CD4-positive, alpha-beta T cell treated with Interleukin-2 at 100 ng/mL for 4 hours (primary cell): ENCODE measurements at regions not wholly inside any gene's neighbourhood (a gene's known extent, or its start where the extent isn't known, plus 50 kb on each side); places are given as distances from the start of the nearest gene placed in this dataset.
"Not testable (repeated sequence)": the region's sequence is repeated elsewhere in the genome, so short reads cannot be mapped to it uniquely, and the experiment has no call there.

Experiments used
- DNase-seq: peaks from one replicate; pipeline ENCODE4 v3.0.0-alpha.2; 2020; ENCODE audit warnings: low spot score

DNA sequence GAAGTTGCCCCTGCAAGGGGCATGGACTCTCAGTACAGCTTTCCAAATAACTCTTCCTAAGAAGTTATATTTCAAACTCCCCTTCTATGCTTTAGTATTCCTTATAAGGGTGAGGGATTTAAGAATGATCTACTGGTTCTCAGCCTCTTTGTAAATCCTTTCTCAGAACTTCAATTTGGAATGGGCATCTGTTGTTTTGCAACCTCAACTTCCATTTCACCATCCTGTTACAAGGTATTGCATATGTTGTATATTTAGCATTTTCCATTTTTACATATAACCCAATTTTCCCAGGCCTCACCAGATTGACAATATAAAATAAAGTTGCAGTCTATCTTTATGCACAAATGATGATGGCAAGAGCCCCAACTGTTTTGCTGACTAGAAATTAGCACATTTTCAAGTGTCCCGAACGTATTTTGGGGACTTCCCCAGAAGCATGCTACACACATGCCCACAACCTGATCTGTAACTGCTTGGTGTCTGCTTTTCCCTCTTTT lies 154.9 kb upstream of the CARMIL1 start:
- no peak for DNase-seq

DNA sequence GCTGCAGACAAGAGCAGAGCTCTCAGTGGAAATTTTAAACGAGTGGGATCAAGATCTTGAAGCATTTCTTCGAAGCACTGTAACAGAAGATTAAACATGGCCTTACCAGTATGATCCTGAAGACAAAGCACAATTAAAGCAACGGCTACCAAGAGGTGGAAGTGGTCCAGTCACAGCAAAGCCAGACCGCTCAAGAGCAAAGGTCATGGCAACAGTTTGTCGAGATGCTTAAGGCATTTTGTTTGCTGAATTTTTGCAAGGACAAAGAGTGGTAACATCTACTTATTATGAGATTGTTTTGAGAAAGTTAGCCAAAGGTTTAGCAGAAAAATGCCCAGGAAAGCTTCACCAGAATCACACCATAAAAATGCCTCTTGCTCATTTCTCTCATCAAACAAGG lies 153.4 kb upstream of the CARMIL1 start:
- no peak for DNase-seq

DNA sequence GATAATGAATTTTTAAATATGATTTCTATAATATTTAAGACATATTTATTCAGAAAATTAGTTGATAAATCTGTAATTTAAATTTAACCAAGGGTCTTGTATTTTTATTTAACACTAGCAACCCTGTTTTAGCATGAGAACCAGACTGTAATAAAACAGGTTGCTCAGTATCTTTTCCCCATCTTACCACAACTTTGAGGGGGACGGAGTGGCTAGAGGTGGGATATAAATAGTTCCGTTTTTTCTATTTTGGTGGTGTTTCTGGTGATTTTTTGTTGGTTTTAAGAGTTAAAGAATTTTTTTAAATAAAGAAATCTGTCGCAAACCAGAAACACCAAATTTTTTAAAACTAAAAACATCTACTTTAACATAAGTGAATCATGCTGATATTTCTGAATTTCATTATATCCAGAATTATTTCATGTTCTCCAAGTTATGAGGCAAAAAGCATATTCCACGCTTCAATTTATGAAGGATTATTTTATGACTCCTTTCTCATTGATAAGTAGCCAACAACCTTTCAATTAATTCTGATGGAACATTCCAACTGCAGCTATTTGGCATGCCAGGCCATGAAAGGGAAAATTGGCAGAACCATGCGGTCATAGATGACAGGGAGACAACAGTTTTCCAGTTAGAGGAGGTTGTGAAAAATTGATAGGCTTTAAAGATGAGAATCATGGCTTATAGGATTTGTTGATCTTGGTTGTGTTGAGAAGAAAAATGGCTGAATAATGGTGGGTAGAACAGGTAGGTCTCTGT lies 151.9 kb upstream of the CARMIL1 start:
- DNase-seq, result no peak

DNA sequence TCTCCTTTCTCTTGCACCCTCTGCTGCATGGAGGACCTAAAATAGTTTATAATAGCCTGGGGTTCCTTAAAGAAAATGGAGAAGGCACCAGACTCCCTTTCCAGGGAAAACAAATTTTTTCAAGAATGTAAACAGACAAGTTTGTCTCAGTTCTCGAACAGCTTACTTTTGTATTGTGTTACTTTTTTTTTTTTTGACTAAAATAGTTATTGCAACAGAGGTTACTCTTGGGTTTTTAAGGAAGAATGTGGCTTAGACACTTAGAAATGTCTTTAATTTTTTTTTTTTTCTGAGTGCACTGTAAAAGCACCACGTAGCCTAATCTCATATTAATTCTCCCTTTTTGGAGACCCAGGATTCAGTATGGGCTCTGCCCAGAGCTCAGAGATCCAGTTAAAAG lies 148.7 kb upstream of the CARMIL1 start:
- DNase-seq, result no peak

DNA sequence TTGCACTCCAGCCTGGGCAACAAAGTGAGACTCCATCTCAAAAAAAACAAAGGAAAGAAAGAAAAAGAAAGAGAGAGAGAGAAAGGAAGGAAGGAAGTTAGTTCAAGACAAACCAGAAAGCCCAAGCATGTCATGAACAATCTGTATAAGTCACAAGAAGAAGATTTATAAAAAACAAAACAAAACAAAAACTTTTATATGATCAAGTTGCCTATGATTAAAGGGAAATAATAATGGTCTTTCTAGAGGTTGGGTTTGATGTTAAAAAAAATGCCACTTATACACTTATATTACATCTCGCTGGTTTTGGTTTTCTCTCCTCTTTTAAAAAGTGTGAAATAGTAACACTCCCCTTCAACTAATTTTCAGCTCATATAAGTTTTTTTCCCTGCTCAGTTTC lies 146.2 kb upstream of the CARMIL1 start:
- no peak for DNase-seq

DNA sequence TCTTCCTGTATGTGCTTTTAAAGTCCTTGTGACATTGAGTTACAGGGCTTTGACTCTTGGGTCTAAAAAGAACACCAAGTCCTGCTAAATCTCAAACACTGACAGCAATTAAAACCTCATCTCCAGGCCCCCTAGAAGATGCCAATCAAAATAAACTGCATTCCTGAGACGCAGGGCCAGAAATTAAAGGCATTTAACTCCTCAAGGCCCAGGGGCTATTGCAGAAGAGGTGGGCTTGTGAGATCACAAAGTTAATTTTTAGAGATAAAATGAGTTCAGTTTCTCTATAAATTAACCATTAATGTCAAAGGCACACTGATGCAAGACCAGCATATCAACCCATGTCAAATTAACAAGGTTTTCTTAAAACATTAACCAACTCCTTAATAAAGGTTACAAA lies 145.6 kb upstream of the CARMIL1 start:
- no peak for DNase-seq

DNA sequence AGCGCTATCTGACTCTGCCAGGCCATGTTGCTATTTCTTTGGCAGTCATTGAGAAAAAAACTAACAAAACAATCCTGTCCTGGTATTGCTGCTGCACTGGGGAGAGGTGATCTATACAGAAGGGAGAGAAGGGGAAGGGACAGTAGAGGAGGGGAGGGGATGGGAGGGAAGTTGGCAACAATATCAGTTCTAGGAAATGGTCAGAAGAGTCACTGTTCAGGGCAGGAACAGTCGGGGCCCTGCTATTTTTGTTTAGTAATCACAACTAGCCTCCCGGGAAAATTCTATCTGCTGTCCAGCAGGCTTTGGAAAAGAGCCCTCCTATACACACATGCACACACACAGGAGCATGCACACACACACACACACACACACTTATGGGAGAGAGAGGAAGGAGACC lies 142.3 kb upstream of the CARMIL1 start:
- peak; percentile 41 for DNase-seq

DNA sequence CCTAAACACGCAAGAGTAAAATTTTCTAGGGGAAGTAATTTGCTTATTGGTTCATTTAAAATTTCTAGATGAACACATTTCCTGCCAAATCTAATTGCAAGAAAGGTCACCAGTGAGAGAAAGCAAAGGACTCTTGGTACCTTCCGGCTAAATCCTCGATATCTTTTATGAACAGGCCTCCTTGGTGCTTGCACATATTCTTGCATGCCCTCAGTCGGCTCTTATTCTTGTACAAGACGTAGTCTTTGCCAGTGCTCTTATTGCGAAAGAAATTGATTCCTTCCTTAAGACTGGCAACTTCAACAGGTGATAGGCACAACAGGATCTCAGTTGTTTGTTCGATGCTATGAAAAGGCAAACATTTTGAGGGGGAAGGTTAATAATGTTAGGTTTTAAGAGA lies 141.7 kb upstream of the CARMIL1 start:
- DNase-seq, result peak; percentile 32

DNA sequence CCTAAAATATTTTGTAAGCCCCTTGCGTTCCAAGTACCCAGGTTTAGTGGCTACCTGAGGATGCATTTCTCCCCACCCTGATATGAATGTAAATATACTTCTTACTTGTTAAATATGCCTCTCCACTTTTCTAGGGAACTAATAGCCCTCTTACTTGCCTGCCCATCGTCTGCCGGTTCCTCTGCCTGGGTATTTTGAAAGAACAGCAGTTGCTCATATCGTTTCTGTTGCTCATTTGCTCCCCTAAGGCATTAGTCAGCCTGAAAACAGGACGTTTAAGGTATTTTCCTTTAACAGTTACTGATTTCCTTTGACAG lies 141.3 kb upstream of the CARMIL1 start:
- no peak for DNase-seq

DNA sequence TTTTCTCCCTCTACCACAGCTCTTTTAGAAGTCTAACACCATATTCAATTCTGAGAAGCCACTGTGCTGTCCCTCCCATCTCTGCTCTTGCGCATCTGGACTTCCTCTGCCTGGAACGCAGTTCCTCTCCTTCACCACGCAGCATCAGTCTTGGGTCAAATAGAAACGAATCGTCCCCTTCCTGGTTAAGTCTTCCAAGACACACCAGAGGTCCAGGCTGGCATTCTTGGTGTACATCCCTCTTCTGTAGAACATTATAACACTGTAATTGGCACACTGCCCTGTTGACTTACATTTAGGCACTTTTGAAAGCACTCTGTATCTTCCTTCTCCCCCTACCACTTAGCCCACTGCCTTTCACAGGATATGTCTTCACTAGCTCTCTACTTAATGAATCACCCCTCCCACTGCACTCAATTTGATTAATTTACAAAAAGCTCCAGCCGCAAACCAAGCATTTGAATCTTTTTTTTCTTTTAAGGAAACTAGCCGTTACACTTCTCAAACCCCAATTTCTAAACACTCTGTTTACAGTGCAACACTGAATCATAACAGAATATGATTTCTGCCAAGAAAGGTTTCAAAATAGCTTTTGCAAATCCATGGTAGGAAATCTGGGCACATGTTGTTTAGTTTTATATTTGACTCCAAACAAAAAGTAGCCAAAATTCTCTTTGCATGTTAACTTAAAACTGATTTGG lies 140.8 kb upstream of the CARMIL1 start:
- DNase-seq, result peak; percentile 86

DNA sequence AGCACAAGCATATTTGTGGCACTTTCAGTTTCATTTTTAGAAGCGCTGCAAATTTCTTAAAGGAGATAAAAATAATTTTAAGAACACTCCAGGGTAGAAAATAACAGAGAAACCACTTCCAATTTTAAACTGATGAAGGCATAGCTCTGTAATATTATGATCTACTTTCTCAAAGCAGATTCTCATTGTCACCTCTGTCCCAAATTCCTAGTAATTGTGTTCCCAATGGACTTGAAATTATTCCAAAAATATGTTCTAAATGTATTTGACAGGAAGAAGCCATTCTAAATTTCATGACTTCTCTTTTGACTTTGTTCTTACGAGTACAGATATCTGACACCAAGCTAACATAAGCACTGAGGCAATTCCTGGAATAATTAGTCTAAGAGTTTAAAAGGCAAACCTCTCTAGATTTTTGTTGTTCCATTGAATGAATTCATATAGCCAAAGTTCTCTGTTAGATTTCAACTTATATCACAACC lies 140.2 kb upstream of the CARMIL1 start:
- peak; percentile 13 for DNase-seq

DNA sequence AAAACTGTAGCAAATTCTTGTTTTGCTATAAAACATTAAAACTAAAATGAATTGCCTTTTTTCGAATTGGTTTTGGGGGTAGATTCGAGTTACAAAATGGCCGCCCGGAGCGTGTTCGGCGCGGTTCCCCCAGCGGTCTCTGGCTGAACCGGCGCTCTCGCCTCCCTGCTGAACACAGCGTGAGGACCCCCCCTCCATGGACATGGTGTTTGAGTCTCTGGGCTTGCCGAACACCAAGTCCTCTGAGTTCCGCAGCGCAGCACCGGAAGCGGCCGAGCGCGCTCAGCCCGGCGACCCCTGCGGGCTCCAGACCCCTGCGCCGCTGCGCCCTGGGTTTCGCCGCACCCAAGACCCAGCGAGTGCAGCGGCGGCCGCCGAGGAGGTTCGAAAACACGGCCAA lies 139.6 kb upstream of the CARMIL1 start:
- DNase-seq, result not testable (repeated sequence)

DNA sequence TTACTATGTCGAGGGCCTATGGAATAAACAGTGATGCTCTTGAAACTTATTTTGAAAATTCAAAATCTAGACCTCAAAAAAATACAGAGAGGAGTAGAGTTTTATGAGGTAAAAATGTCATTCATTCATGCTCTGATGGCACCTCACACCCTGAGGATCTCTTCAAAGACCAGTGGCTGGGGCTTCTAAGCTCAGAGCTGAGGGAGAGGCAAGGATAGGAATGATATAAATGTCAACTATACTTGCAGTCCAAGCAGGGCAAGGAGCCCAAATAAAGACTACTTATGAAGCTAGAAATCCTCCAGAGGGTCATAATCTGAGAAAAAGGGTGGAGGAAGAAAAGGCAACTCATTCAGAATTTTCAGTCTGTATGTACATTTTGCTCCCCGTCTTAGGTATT lies 136.7 kb upstream of the CARMIL1 start:
- no peak for DNase-seq

DNA sequence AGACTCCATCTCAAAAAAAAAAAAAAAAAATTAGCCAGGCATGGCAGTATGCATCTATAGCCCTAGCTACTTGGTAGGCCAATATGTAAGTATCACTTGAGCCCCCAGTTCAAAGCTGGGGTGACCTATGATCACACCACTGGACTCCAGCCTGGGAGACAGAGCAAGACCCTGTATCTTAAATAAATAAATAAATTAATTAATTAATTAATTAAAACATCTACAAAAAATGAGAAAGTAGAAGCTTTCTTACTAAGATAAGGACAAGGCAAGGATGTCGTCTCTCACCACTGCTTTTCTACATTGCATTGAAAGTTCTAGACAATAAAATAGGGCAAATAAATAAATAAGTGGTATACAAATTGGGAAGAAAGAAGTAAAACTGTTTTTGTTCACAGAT lies 134.3 kb upstream of the CARMIL1 start:
- DNase-seq, result no peak

DNA sequence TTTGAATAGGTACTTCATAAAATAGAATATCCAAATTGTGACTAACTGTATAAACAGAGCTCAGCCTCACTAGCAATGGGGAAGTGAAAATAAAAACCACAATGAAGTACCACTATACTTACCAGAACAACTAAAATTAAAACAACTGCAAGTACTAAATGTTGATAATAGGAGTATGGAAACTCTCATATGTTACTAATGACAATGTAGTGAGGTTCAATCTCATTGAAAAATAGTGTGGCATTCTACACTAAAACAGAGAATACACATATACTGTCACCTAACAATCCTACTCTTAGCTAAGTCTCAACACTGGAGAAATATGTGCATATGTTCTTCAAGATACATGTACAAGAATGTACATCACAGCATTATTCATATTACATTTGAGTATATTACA lies 132.0 kb upstream of the CARMIL1 start:
- DNase-seq, result no peak

DNA sequence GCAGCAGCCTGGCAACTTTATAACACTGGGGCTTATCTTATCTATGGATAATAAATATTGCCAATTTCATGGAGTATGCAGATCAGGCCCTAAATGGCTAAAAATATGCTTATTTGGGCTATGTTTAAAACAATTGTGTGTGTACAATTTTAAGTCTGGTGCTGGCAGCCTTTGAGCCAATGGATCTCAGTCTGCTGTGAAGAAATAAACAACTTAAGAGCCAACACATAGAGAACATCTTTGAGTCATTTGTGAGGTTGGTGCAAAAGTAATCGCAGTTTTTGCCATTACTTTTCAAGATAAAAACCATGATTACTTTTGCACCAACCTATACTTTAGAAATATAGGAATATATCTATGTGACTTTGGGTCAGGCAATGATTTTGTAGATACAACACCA lies 129.1 kb upstream of the CARMIL1 start:
- no peak for DNase-seq

DNA sequence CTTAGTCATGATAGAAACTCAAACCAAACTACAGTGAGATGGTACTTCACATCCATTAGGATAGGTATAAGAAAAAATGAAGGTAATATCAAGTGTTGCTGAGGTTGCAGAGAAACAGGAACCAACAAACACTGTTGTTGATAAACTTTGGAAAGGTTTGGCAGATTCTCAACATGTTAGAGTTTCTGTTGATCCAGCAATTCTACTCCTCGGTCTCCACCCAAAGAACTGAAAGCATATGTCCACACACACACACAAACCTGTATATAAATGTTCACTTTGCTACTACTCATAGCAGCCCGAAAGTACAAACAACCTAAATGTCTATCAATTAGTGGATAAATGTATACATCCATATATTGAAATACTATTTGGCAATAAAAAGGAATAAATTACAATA lies 128.3 kb upstream of the CARMIL1 start:
- DNase-seq, result no peak

DNA sequence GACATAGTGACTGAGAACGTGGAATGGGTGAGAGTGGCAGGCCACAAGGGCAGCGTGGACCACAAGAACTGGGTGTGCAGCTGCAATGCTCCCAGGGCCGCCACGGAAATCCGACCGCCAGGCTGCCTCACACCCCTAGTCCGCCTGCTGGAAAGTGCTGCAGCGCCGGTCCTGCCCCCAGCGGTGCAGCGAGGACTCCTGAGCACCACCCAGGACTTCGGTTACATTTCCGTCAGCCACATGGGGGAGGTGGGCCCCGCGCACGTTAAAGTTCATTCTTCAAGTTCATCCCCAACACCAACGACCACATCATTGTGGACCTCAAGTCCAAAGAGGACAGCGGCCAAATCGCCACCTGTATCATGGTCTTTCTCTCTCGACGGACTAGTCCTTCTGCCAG lies 126.1 kb upstream of the CARMIL1 start:
- no peak for DNase-seq

DNA sequence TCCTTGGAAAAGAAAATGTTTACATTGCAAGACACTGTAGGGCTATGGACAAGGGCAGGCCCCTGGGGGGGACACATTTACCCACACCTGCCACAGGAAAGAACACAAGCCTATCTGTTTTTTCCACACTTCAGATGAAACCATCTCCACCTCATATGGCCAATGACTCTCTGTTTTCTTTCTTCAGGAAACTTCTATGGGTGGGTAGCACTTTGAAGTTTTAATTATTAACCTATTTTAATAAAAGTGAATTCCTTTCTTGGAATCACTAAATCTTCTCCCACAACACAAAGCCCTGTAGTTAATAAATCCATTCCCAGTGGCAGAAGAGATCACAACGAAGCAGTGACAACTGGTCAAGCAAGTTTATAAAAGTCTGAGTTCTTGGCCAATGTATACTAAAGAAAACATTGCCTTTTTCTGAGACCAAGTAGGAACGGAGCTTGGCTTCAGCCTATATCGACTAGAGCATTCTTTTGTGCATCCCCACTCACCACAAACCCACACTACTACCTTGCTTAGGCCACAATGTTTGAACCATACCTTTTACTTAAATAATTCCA lies 125.1 kb upstream of the CARMIL1 start:
- DNase-seq, result no peak

DNA sequence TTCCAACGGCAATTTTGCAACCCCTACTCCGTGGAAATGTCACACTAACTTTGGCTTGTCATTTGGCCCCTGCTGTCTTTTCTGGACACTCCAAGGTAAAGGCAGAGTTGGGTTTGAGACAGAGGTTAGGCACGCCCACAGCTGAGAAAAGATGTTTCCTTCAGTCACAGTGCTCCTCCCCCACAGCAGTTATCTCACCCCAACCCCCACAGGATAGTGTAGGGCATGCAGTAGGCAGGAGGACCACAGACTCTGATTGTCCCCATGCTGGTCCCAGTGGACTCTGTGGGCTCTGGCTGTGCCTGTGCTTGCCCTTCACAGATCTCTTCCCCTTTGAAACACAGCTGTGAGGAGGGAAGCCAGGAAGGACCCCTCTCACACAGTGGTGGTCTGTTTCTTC lies 124.0 kb upstream of the CARMIL1 start:
- no peak for DNase-seq

DNA sequence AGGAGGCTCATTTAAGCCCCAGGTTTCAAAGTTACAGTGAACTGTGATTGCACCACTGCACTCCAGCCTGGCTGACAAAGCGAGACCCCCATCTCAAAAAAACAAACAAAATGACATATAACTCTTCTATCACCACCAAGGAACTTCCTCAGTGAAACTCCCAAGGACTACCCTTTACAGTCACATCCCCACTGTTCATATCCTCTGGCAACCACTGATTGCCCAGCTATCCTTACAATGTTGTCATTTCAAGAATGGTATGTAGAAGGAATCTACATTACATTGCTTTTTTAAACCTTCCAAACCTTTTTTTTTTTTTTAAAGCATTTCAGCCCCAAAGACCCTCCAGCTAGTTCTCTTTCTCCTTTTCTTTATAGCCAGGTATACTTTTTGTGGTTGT lies 123.1 kb upstream of the CARMIL1 start:
- no peak for DNase-seq

DNA sequence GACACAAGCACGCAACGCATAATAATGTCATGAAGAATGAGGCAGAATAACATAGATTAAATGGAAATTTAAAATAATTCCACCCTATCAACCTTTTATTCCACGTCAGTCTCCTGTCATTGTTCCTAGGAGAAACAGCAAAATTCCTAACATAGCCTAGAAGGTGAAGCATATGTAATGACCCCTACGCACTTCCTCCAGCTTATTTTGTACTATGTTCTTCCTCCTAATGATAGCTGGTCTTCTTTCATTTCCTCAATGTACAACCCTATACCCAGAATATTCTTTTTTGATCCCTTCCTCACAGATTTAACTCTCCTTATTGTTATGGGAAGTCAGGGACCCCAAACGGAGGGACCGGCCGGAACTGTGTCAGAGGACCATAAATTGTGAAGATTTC lies 122.0 kb upstream of the CARMIL1 start:
- no peak for DNase-seq

DNA sequence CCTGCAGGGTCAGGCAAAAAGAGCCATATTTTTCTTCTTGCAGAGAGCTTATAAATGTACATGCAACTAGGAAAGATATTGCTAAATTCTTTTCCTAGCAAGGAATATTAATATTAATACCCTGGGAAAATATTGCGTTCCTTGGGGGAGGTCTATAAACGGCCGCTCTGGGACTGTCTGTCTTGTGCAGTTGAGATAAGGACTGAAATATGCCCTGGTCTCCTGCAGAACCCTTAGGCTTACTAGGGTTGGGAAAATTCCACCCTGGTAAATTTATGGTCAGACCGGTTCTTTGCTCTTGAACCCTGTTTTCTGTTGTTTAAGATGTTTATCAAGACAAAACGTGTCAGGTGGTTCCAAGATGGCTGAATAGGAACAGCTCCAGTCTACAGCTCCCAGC lies 121.3 kb upstream of the CARMIL1 start:
- no peak for DNase-seq
